ENCODE measurements at regions not wholly inside any gene's neighbourhood (a gene's known extent, or its start where the extent isn't known, plus 50 kb on each side); places are given as distances from the start of the nearest gene placed in this dataset.
"Not testable (repeated sequence)": the region's sequence is repeated elsewhere in the genome, so short reads cannot be mapped to it uniquely, and the experiment has no call there.

- no peak overlapping the region for H3K4me3 ChIP-seq
- no peak overlapping the region for H3K27ac ChIP-seq
- intact Hi-C loops (cut with DNase I) = no loop called here
- no peaks in the 10 kb centered on the region for H3K36me3 ChIP-seq (replicated peaks in 1 of 2; ENCODE audit: insufficient read depth in 1 of 2, low read depth in 2 of 2)
- no peaks in the 10 kb centered on the region for H3K27me3 ChIP-seq
- 65 to 71% methylated on average over 3 of the region's 3 CpGs for WGBS, 2 donors
- DNase-seq = no peak
- TF ChIP-seq CTCF (IDR thresholded peaks at IDR 0.05) (no peak), POLR2A (IDR thresholded peaks at IDR 0.05) (no peak)
- peaks cover 50% of the 10 kb centered on the region for H3K4me1 ChIP-seq
- H3K9me3 ChIP-seq = no peaks in the 10 kb centered on the region
- no peak for ATAC-seq
These were observed 60.3 kb upstream of the ABLIM1 start for GRCh38 chr10:114718374-114718773.

GRCh38 chr10:114719311-114719710 is 61.2 kb upstream of the ABLIM1 start:
- H3K4me1 ChIP-seq = peaks cover 55% of the 10 kb centered on the region
- TF ChIP-seq CTCF (IDR thresholded peaks at IDR 0.05) = no peak
- TF ChIP-seq POLR2A (IDR thresholded peaks at IDR 0.05) = no peak
- no peak overlapping the region for H3K4me3 ChIP-seq
- 0 to 9% methylated on average over 3 of the region's 3 CpGs for WGBS, 2 donors
- ATAC-seq (peak; percentile 53), DNase-seq (peak; percentile 35 to 66 (median 56))
- intact Hi-C loops (cut with DNase I) = no loop called here
- H3K27me3 ChIP-seq = no peaks in the 10 kb centered on the region
- H3K9me3 ChIP-seq = no peaks in the 10 kb centered on the region
- peak overlapping the region in 1 of 4 donors; percentile 10 for H3K27ac ChIP-seq
- no peaks in the 10 kb centered on the region for H3K36me3 ChIP-seq (replicated peaks in 1 of 2; ENCODE audit: insufficient read depth in 1 of 2, low read depth in 2 of 2)

GRCh38 chr10:114720023-114720422 is 61.9 kb upstream of the ABLIM1 start:
- H3K4me3 ChIP-seq; H3K27ac ChIP-seq; H3K27me3 ChIP-seq; intact Hi-C loops (cut with DNase I); H3K36me3 ChIP-seq (replicated peaks in 1 of 2; ENCODE audit: insufficient read depth in 1 of 2, low read depth in 2 of 2); DNase-seq; H3K9me3 ChIP-seq; ATAC-seq: not testable (repeated sequence)
- WGBS, 2 donors = 96 to 100% methylated on average over 1 of the region's 1 CpG
- peaks cover 54% of the 10 kb centered on the region for H3K4me1 ChIP-seq

- 5 to 12% methylated on average over 2 to 4 of the region's 4 CpGs for WGBS, 2 donors
- H3K4me3 ChIP-seq = no peak overlapping the region
- H3K4me1 ChIP-seq = peaks cover 50% of the 10 kb centered on the region
- intact Hi-C loops (cut with DNase I) = no loop called here
- H3K27me3 ChIP-seq = no peaks in the 10 kb centered on the region
- DNase-seq (peak in 3 of 4 donors; percentile 28 to 37 (median 32)), ATAC-seq (peak; percentile 72)
- H3K36me3 ChIP-seq (replicated peaks in 1 of 2; ENCODE audit: insufficient read depth in 1 of 2, low read depth in 2 of 2) = no peaks in the 10 kb centered on the region
- no peaks in the 10 kb centered on the region for H3K9me3 ChIP-seq
- peak overlapping the region in 3 of 4 donors; percentile 34 to 43 (median 39) for H3K27ac ChIP-seq
- TF ChIP-seq CTCF (IDR thresholded peaks at IDR 0.05) = no peak
- no peak for TF ChIP-seq POLR2A (IDR thresholded peaks at IDR 0.05)
These were observed 62.7 kb upstream of the ABLIM1 start for GRCh38 chr10:114720685-114721278.

GRCh38 chr10:114722136-114722535 is 64.1 kb upstream of the ABLIM1 start:
- peaks cover 59% of the 10 kb centered on the region for H3K4me1 ChIP-seq
- H3K4me3 ChIP-seq; ATAC-seq; DNase-seq; H3K9me3 ChIP-seq; H3K27me3 ChIP-seq; intact Hi-C loops (cut with DNase I); H3K36me3 ChIP-seq (replicated peaks in 1 of 2; ENCODE audit: insufficient read depth in 1 of 2, low read depth in 2 of 2); H3K27ac ChIP-seq: not testable (repeated sequence)
- 65 to 82% methylated on average over 3 of the region's 3 CpGs for WGBS, 2 donors

GRCh38 chr10:114723361-114723760 is 65.3 kb upstream of the ABLIM1 start:
- no peaks in the 10 kb centered on the region for H3K27me3 ChIP-seq

More at GRCh38 chr10:114723361-114723760, 65.3 kb upstream of the ABLIM1 start:
- Histone ChIP-seq H3K27ac (no peak overlapping the region), H3K36me3 (replicated peaks in 1 of 2; ENCODE audit: insufficient read depth in 1 of 2, low read depth in 2 of 2) (no peaks in the 10 kb centered on the region), H3K4me1 (peaks cover 56% of the 10 kb centered on the region), H3K9me3 (no peaks in the 10 kb centered on the region), H3K4me3 (no peak overlapping the region)
- 83 to 88% methylated on average over 1 of the region's 1 CpG for WGBS, 2 donors
- no peak for DNase-seq
- intact Hi-C loops (cut with DNase I) = no loop called here
- TF ChIP-seq POLR2A (IDR thresholded peaks at IDR 0.05) (no peak), CTCF (IDR thresholded peaks at IDR 0.05) (no peak)
- no peak for ATAC-seq

Data from body of pancreas (tissue), 4 donors.